HEK293 (cell line): ENCODE measurements at regions not wholly inside any gene's neighbourhood (a gene's known extent, or its start where the extent isn't known, plus 50 kb on each side); places are given as distances from the start of the nearest gene placed in this dataset.

Experiments
- CTCF ChIA-PET: fragments of 350-600 bp; formaldehyde crosslinking; extraction: SDS; loops from one replicate; lab custom pipeline; 2021; ENCODE audit warnings: antibody characterized with exemption; lab: Yijun Ruan, JAX
- POLR2A ChIA-PET: fragments of 300-600 bp; formaldehyde crosslinking; extraction: SDS; loops from one replicate; lab custom pipeline; 2020; ENCODE audit warnings: antibody characterized with exemption, inconsistent platforms; lab: Yijun Ruan, JAX
- H3K27ac ChIP-seq: fragments of 200-500 bp; sonication (Bioruptor generic); 2 replicates; pipeline ENCODE4 v1.5.1; 2014; ENCODE audit warnings: low read depth, low read length, control low read depth, inconsistent platforms; ENCODE audit errors: extremely low read depth
- H3K36me3 ChIP-seq, 2 experiments: fragments of 200-500 bp in 1 of 2; sonication (Bioruptor generic) in 1 of 2; 1 replicate in 1 of 2; 2 replicates in 1 of 2; pipeline ENCODE4 v1.5.1; 2014 to 2017; ENCODE audit warnings: inconsistent platforms in 2 of 2, low read length in 2 of 2; ENCODE audit not compliant: control insufficient read depth in 2 of 2, insufficient read depth in 1 of 2
- H3K4me1 ChIP-seq: fragments of 200-500 bp; sonication (Bioruptor generic); 2 replicates; pipeline ENCODE4 v1.5.1; 2014; ENCODE audit warnings: mild to moderate bottlenecking, low read length, inconsistent platforms; ENCODE audit not compliant: control insufficient read depth, insufficient read depth
- H3K4me3 ChIP-seq: 2 replicates; pipeline ENCODE4 v1.5.1; 2011; ENCODE audit warnings: low read depth, mild to moderate bottlenecking, control low read depth, low read length, moderate library complexity
- H3K9me3 ChIP-seq: fragments of 200-500 bp; sonication (Bioruptor generic); 2 replicates; pipeline ENCODE4 v1.5.1; 2014; ENCODE audit warnings: low read depth, low read length, inconsistent platforms; ENCODE audit not compliant: control insufficient read depth, insufficient read depth
- ATF2 ChIP-seq: fragments of 450-650 bp; formaldehyde crosslinking; IDR thresholded peaks from 2 replicates; pipeline ENCODE4 v1.5.1; 2016; ENCODE audit warnings: missing biosample characterization, missing genetic modification characterization, low read depth
- ELK4 ChIP-seq: IDR thresholded peaks from 2 replicates; pipeline ENCODE4 v1.6.1; 2011; ENCODE audit warnings: mild to moderate bottlenecking, low read depth, low read length, borderline replicate concordance
- FEZF1 ChIP-seq: fragments of 450-650 bp; formaldehyde crosslinking; IDR thresholded peaks from 2 replicates; pipeline ENCODE4 v1.5.1; 2016; ENCODE audit warnings: missing biosample characterization, missing genetic modification characterization
- GFI1B ChIP-seq: fragments of 450-650 bp; formaldehyde crosslinking; IDR thresholded peaks from 2 replicates; pipeline ENCODE4 v1.5.1; 2016; ENCODE audit warnings: missing biosample characterization, missing genetic modification characterization
- KLF1 ChIP-seq: fragments of 450-650 bp; formaldehyde crosslinking; IDR thresholded peaks from 2 replicates; pipeline ENCODE4 v1.5.1; 2016; ENCODE audit warnings: missing biosample characterization, missing genetic modification characterization
- KLF10 ChIP-seq: fragments of 450-650 bp; IDR thresholded peaks from 2 replicates; pipeline ENCODE4 v1.5.1; 2018; ENCODE audit warnings: missing biosample characterization, mild to moderate bottlenecking, missing genetic modification characterization
- SETDB1 ChIP-seq: IDR thresholded peaks from one replicate; pipeline ENCODE4 v1.6.1; 2017; ENCODE audit warnings: mild to moderate bottlenecking, low read length, moderate library complexity, mixed read lengths; ENCODE audit not compliant: insufficient read length
- ZBTB20 ChIP-seq: fragments of 450-650 bp; formaldehyde crosslinking; IDR thresholded peaks from 2 replicates; pipeline ENCODE4 v1.5.1; 2016; ENCODE audit warnings: missing biosample characterization, missing genetic modification characterization
- ZBTB48 ChIP-seq: fragments of 450-650 bp; formaldehyde crosslinking; IDR thresholded peaks from 2 replicates; pipeline ENCODE4 v1.5.1; 2016; ENCODE audit warnings: missing biosample characterization, missing genetic modification characterization
- ZNF324 ChIP-seq: fragments of 450-650 bp; formaldehyde crosslinking; IDR thresholded peaks from 2 replicates; pipeline ENCODE4 v1.5.1; 2016; ENCODE audit warnings: missing biosample characterization, missing genetic modification characterization
- ZNF366 ChIP-seq: fragments of 450-650 bp; formaldehyde crosslinking; conservative IDR thresholded peaks from 2 replicates; pipeline ENCODE4 v1.5.1; 2016; ENCODE audit warnings: missing biosample characterization, missing genetic modification characterization
- ZNF426 ChIP-seq: fragments of 450-650 bp; formaldehyde crosslinking; IDR thresholded peaks from 2 replicates; pipeline ENCODE4 v1.5.1; 2017; ENCODE audit warnings: missing biosample characterization, missing genetic modification characterization, mild to moderate bottlenecking, inconsistent platforms, moderate library complexity
- ZNF473 ChIP-seq: fragments of 450-650 bp; formaldehyde crosslinking; IDR thresholded peaks from 2 replicates; pipeline ENCODE4 v1.5.1; 2017; ENCODE audit warnings: missing biosample characterization, missing genetic modification characterization
- ZNF48 ChIP-seq: fragments of 450-650 bp; formaldehyde crosslinking; IDR thresholded peaks from 2 replicates; pipeline ENCODE4 v1.5.1; 2016; ENCODE audit warnings: missing biosample characterization, missing genetic modification characterization
- ZNF488 ChIP-seq: fragments of 450-650 bp; formaldehyde crosslinking; IDR thresholded peaks from 2 replicates; pipeline ENCODE4 v1.5.1; 2016; ENCODE audit warnings: missing biosample characterization, missing genetic modification characterization
- ZNF585B ChIP-seq: fragments of 450-650 bp; formaldehyde crosslinking; IDR thresholded peaks from 2 replicates; pipeline ENCODE4 v1.5.1; 2016; ENCODE audit warnings: missing biosample characterization, missing genetic modification characterization
- ZNF654 ChIP-seq: fragments of 450-650 bp; formaldehyde crosslinking; IDR thresholded peaks from 2 replicates; pipeline ENCODE4 v1.5.1; 2016; ENCODE audit warnings: low read depth, missing biosample characterization, missing genetic modification characterization
- ZNF660 ChIP-seq: fragments of 450-650 bp; IDR thresholded peaks from 2 replicates; pipeline ENCODE4 v1.5.1; 2018; ENCODE audit warnings: missing biosample characterization, mild to moderate bottlenecking, missing genetic modification characterization
- ZNF768 ChIP-seq: fragments of 450-650 bp; formaldehyde crosslinking; IDR thresholded peaks from 2 replicates; pipeline ENCODE4 v1.5.1; 2018; ENCODE audit warnings: missing biosample characterization, mild to moderate bottlenecking, missing genetic modification characterization
- ZNF777 ChIP-seq: fragments of 450-650 bp; formaldehyde crosslinking; IDR thresholded peaks from 2 replicates; pipeline ENCODE4 v1.5.1; 2017; ENCODE audit warnings: missing biosample characterization, missing genetic modification characterization, borderline replicate concordance
- ZSCAN5A ChIP-seq: fragments of 450-650 bp; formaldehyde crosslinking; IDR thresholded peaks from 2 replicates; pipeline ENCODE4 v1.5.1; 2016; ENCODE audit warnings: missing biosample characterization, missing genetic modification characterization
- TF ChIP-seq, protein P1 (sequence below): fragments of 450-650 bp; formaldehyde crosslinking; IDR thresholded peaks from 2 replicates; pipeline ENCODE4 v1.5.1; 2016; ENCODE audit warnings: missing biosample characterization, missing genetic modification characterization

GRCh38 chr1:157893686-157894085, 52.1 kb upstream of the CD5L start:
- ChIA-PET CTCF (no interaction called here), POLR2A (no interaction called here)
- TF ChIP-seq ZNF473 (no peak), ZNF366 (tag by site-specific recombination) (no peak), KLF1 (tag by site-specific recombination) (no peak), SETDB1 (no peak), GFI1B (no peak), KLF10 (no peak), ATF2 (tag by site-specific recombination) (no peak), ZNF426 (tag by site-specific recombination) (no peak), ELK4 (no peak)
- TF ChIP-seq, protein P1, sequence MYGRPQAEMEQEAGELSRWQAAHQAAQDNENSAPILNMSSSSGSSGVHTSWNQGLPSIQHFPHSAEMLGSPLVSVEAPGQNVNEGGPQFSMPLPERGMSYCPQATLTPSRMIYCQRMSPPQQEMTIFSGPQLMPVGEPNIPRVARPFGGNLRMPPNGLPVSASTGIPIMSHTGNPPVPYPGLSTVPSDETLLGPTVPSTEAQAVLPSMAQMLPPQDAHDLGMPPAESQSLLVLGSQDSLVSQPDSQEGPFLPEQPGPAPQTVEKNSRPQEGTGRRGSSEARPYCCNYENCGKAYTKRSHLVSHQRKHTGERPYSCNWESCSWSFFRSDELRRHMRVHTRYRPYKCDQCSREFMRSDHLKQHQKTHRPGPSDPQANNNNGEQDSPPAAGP (tag by site-specific recombination), result no peak
- Histone ChIP-seq H3K27ac (no peak overlapping the region), H3K4me3 (no peak overlapping the region), H3K36me3 (no peaks in the 10 kb centered on the region), H3K4me1 (no peaks in the 10 kb centered on the region), H3K9me3 (no peaks in the 10 kb centered on the region)

DNA sequence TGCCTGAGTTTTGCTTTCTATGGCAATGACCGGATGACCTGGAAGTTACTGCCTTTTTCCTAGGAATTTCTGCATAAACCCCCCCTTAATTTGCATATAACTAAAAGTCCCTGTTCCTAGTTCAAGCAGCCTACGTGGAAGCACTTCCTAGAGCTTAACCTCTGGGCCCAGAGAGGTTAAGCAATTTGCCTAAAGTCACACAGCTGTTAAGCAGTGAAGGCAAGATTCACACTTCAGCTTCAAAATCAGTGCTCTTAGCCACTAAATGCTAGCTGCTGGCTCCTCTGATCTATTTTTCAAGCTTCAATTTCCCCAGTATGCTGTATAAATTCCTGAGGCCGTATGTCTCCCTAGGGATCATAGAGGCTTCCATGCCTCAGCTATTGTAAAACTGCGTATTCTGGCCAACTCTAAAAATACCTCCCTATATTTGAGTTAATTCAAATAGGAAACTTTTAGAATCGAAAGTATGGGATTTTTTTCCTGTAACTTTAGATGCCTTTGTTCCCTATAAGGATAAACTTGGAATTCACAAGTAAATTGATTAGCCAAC, 53.1 kb upstream of the CD5L start:
- ChIA-PET POLR2A (no interaction called here), CTCF (no interaction called here)
- no peaks in the 10 kb centered on the region for H3K36me3 ChIP-seq
- no peaks in the 10 kb centered on the region for H3K4me1 ChIP-seq
- H3K4me3 ChIP-seq, result no peak overlapping the region
- no peaks in the 10 kb centered on the region for H3K9me3 ChIP-seq
- no peak overlapping the region for H3K27ac ChIP-seq
- TF ChIP-seq ZBTB20 (no peak), ZNF768 (tag by site-specific recombination) (peak; percentile 23; the same call in 1 of the 2 replicates), ZNF48 (tag by site-specific recombination) (no peak), ZSCAN5A (tag by site-specific recombination) (no peak)

DNA sequence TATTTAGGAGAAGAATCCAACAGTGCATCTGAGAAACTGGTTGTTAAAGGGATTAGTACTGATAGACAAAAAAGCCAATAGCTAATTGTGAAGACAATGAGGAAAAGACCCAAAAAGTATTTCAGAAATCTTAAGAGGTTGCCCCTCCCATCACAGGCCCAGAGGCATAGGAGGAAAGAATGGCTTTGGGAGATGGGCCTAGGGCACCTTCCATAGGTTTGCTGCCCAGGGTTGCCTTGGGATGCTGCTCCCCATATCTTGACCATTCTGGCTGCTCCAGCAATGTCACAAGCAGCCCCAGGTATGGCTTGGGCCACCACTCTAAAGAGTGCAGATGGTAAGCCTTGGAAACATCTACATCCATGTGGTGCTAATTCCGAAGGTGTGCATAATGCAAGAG, 68.7 kb upstream of the CD5L start:
- TF ChIP-seq ZNF585B (tag by site-specific recombination) (peak; percentile 90), FEZF1 (tag by site-specific recombination) (no peak), ZNF660 (tag by site-specific recombination) (no peak), ZNF777 (tag by site-specific recombination) (no peak), ZNF654 (tag by site-specific recombination) (no peak), ZBTB48 (tag by site-specific recombination) (no peak), ZNF488 (tag by site-specific recombination) (no peak), ZNF324 (tag by site-specific recombination) (no peak)
- CTCF ChIA-PET, result no interaction called here
- Histone ChIP-seq H3K36me3 (no peaks in the 10 kb centered on the region), H3K4me3 (no peak overlapping the region), H3K4me1 (no peaks in the 10 kb centered on the region), H3K27ac (no peak overlapping the region), H3K9me3 (no peaks in the 10 kb centered on the region)
- POLR2A ChIA-PET, result no interaction called here
